CD4-positive, alpha-beta T cell (primary cell): ENCODE measurements at regions not wholly inside any gene's neighbourhood (a gene's known extent, or its start where the extent isn't known, plus 50 kb on each side); places are given as distances from the start of the nearest gene placed in this dataset.

Source experiments
- ATAC-seq: fragments of 200-7000 bp; cut with Tn5 transposase; one replicate; pipeline ENCODE4 v1.10.0; 2022; ENCODE audit warnings: mild to moderate bottlenecking; ENCODE audit not compliant: poor library complexity
- CTCF ChIA-PET: fragments of 350-600 bp; sonication (Branson Sonifier 250); formaldehyde crosslinking; loops from one replicate; lab custom pipeline; 2021; ENCODE audit warnings: antibody characterized with exemption, inconsistent platforms; lab: Charles Lee
- POLR2A ChIA-PET: fragments of 350-600 bp; sonication (Branson Sonifier 250); formaldehyde crosslinking; loops from one replicate; lab custom pipeline; 2021; ENCODE audit warnings: antibody characterized with exemption, inconsistent platforms; lab: Charles Lee
- DNase-seq, 14 experiments: peaks; one replicate each; pipeline ENCODE4 v3.0.0-alpha.2; 2013 to 2020; ENCODE audit warnings: mixed read lengths in 2 of 14
- H3K27ac ChIP-seq, 2 donors: one replicate each; pipeline versions ENCODE4 v1.5.1 to v1.7.0; 2013; ENCODE audit warnings: low read length in 2 of 2, low read depth in 1 of 2, mild to moderate bottlenecking in 1 of 2
- H3K27me3 ChIP-seq, 2 experiments: 1 replicate in 1 of 2; 2 replicates in 1 of 2; pipeline versions ENCODE4 v1.6.1 to v1.7.0; 2013; ENCODE audit warnings: low read length in 2 of 2, control low read depth in 1 of 2, mild to moderate bottlenecking in 1 of 2, moderate library complexity in 1 of 2; ENCODE audit not compliant: insufficient read depth in 2 of 2, control insufficient read depth in 1 of 2
- H3K36me3 ChIP-seq: one replicate; pipeline ENCODE4 v1.6.1; 2013; ENCODE audit warnings: low read length, control low read depth; ENCODE audit not compliant: insufficient read depth
- H3K4me1 ChIP-seq: one replicate; pipeline ENCODE4 v1.6.1; 2013; ENCODE audit warnings: low read length, control low read depth; ENCODE audit not compliant: insufficient read depth
- H3K4me3 ChIP-seq: one replicate; pipeline ENCODE4 v1.5.1; 2013; ENCODE audit warnings: mild to moderate bottlenecking, low read length, moderate library complexity
- H3K9me3 ChIP-seq, 2 experiments: 1 replicate in 1 of 2; 2 replicates in 1 of 2; pipeline versions ENCODE4 v1.6.1 to v1.7.0; 2013; ENCODE audit warnings: low read length in 2 of 2, mild to moderate bottlenecking in 2 of 2, control low read depth in 1 of 2, moderate library complexity in 1 of 2; ENCODE audit not compliant: control insufficient read depth in 1 of 2, insufficient read depth in 1 of 2
- H3K27ac Mint-ChIP-seq: one replicate; pipeline ENCODE4 v1.8.0; 2020; ENCODE audit warnings: mixed read lengths
- H3K27me3 Mint-ChIP-seq: one replicate; pipeline ENCODE4 v1.8.0; 2021; ENCODE audit warnings: mixed read lengths
- H3K36me3 Mint-ChIP-seq: one replicate; pipeline ENCODE4 v1.8.0; 2021; ENCODE audit warnings: low read depth, mixed read lengths
- H3K4me1 Mint-ChIP-seq: one replicate; pipeline ENCODE4 v1.8.0; 2021; ENCODE audit warnings: low read depth, mixed read lengths
- H3K4me3 Mint-ChIP-seq: one replicate; pipeline ENCODE4 v1.8.0; 2020; ENCODE audit warnings: mild to moderate bottlenecking, mixed read lengths
- H3K9me3 Mint-ChIP-seq: one replicate; pipeline ENCODE4 v1.8.0; 2020; ENCODE audit warnings: mixed read lengths
- CTCF ChIP-seq: fragments of 200-600 bp; IDR thresholded peaks from one replicate; pipeline ENCODE4 v1.8.0; 2022; ENCODE audit warnings: antibody characterized with exemption, mild to moderate bottlenecking
- intact Hi-C, 2 experiments: fragments of 100-400 bp; cut with DNase I in 1 of 2; cut with micrococcal nuclease in 1 of 2; formaldehyde crosslinking; loops; one replicate each; pipeline versions ENCODE4 v1.15.1 to v1.9.0; 2023 to 2025; cut with DNase I, micrococcal nuclease

GRCh38 chr22:26775394-26775793, 118.0 kb downstream of the MIAT start:
- H3K4me3 Mint-ChIP-seq = no peak overlapping the region
- no peak for ATAC-seq
- no peaks in the 10 kb centered on the region for H3K27me3 Mint-ChIP-seq
- no peaks in the 10 kb centered on the region for H3K27me3 ChIP-seq
- no peak overlapping the region for H3K27ac Mint-ChIP-seq
- ChIA-PET POLR2A (interaction anchor here (0.7 kb wide), 1 partner anchor 1781 kb away, joined by 3 read pairs; no protein-coding TSS in a partner anchor), CTCF (no interaction called here)
- intact Hi-C loops = no loop called here
- no peak for DNase-seq
- H3K9me3 ChIP-seq = no peaks in the 10 kb centered on the region
- no peaks in the 10 kb centered on the region for H3K4me1 ChIP-seq
- no peak for TF ChIP-seq CTCF
- no peak overlapping the region for H3K4me3 ChIP-seq
- H3K27ac ChIP-seq = no peak overlapping the region
- H3K36me3 ChIP-seq = peaks cover 66% of the 10 kb centered on the region
- H3K9me3 Mint-ChIP-seq = peaks cover 2% of the 10 kb centered on the region
- H3K4me1 Mint-ChIP-seq = no peaks in the 10 kb centered on the region
- H3K36me3 Mint-ChIP-seq = peaks cover 77% of the 10 kb centered on the region

- POLR2A ChIA-PET = no interaction called here
- intact Hi-C loops = no loop called here
- Histone ChIP-seq H3K4me1 (no peaks in the 10 kb centered on the region), H3K27ac (no peak overlapping the region), H3K4me3 (no peak overlapping the region), H3K36me3 (peaks cover 82% of the 10 kb centered on the region), H3K27me3 (no peaks in the 10 kb centered on the region), H3K9me3 (no peaks in the 10 kb centered on the region)
- H3K4me1 Mint-ChIP-seq = no peaks in the 10 kb centered on the region
- DNase-seq (no peak), ATAC-seq (no peak)
- peaks cover 83% of the 10 kb centered on the region for H3K36me3 Mint-ChIP-seq
- no peak overlapping the region for H3K27ac Mint-ChIP-seq
- CTCF ChIA-PET = no interaction called here
- no peak for TF ChIP-seq CTCF
- no peak overlapping the region for H3K4me3 Mint-ChIP-seq
- no peaks in the 10 kb centered on the region for H3K27me3 Mint-ChIP-seq
- H3K9me3 Mint-ChIP-seq = peaks cover 2% of the 10 kb centered on the region
Measured at GRCh38 chr22:26777156-26777801, 119.9 kb downstream of the MIAT start.

- no peaks in the 10 kb centered on the region for H3K9me3 ChIP-seq
- Mint-ChIP-seq H3K4me1 (no peaks in the 10 kb centered on the region), H3K4me3 (no peak overlapping the region), H3K36me3 (peaks cover 93% of the 10 kb centered on the region), H3K9me3 (peaks cover 2% of the 10 kb centered on the region), H3K27me3 (no peaks in the 10 kb centered on the region), H3K27ac (no peak overlapping the region)
- H3K27me3 ChIP-seq = no peaks in the 10 kb centered on the region
- H3K4me1 ChIP-seq = no peaks in the 10 kb centered on the region
- ATAC-seq (no peak), DNase-seq (no peak)
- CTCF ChIA-PET = no interaction called here
- H3K4me3 ChIP-seq = no peak overlapping the region
- peaks cover 89% of the 10 kb centered on the region for H3K36me3 ChIP-seq
- no peak overlapping the region for H3K27ac ChIP-seq
- POLR2A ChIA-PET = no interaction called here
- intact Hi-C loops = no loop called here
- no peak for TF ChIP-seq CTCF
Measured at GRCh38 chr22:26778372-26778771, 121.0 kb downstream of the MIAT start.
